Sigmoid colon (tissue), 3 donors: ENCODE measurements at regions not wholly inside any gene's neighbourhood (a gene's known extent, or its start where the extent isn't known, plus 50 kb on each side); places are given as distances from the start of the nearest gene placed in this dataset.

ENCODE experiments used
- CTCF ChIP-seq, 4 experiments: fragments of 450-650 bp in 3 of 4; fragments of 200-600 bp in 1 of 4; IDR thresholded peaks; one replicate each; pipeline ENCODE4 v1.5.1; 2016 to 2019; ENCODE audit warnings: antibody characterized with exemption in 4 of 4, mild to moderate bottlenecking in 3 of 4, moderate library complexity in 2 of 4
- POLR2A ChIP-seq, 2 donors: fragments of 450-650 bp; IDR thresholded peaks; one replicate each; pipeline ENCODE4 v1.6.1; 2016; ENCODE audit warnings: antibody characterized with exemption in 2 of 2, mild to moderate bottlenecking in 2 of 2, moderate library complexity in 2 of 2

- TF ChIP-seq CTCF (IDR thresholded peaks at IDR 0.05) = no peak
- no peak for TF ChIP-seq POLR2A (IDR thresholded peaks at IDR 0.05)
Observed at GRCh38 chr7:4575254-4575653, 106.8 kb upstream of the FOXK1 start.
